MM.1S (cell line): ENCODE measurements at regions not wholly inside any gene's neighbourhood (a gene's known extent, or its start where the extent isn't known, plus 50 kb on each side); places are given as distances from the start of the nearest gene placed in this dataset.

Experiments
- DNase-seq: peaks from one replicate; pipeline ENCODE4 v3.0.0-alpha.2; 2015
- H2AFZ ChIP-seq: fragments of 300-600 bp; sonication (generic); 2 replicates; pipeline ENCODE4 v1.6.0; 2016; ENCODE audit warnings: antibody characterized with exemption, low read length
- H3F3A ChIP-seq: fragments of 300-600 bp; sonication (generic); 2 replicates; pipeline ENCODE4 v1.6.1; 2016; ENCODE audit warnings: mild to moderate bottlenecking, antibody characterized with exemption, low read length, moderate library complexity, mixed read lengths; ENCODE audit not compliant: insufficient read depth
- H3K27ac ChIP-seq: fragments of 300-600 bp; sonication (generic); 2 replicates; pipeline ENCODE4 v1.5.1; 2016; ENCODE audit warnings: mild to moderate bottlenecking, low read length
- H3K27me3 ChIP-seq: fragments of 300-600 bp; sonication (generic); replicated peaks from 2 replicates; pipeline ENCODE4 v1.6.0; 2016; ENCODE audit warnings: low read length; ENCODE audit not compliant: insufficient read depth
- H3K36me3 ChIP-seq: fragments of 300-600 bp; sonication (generic); replicated peaks from 2 replicates; pipeline ENCODE4 v1.6.1; 2016; ENCODE audit warnings: mild to moderate bottlenecking, low read length, mixed read lengths; ENCODE audit not compliant: insufficient read depth
- H3K4me1 ChIP-seq: fragments of 300-600 bp; sonication (generic); 2 replicates; pipeline ENCODE4 v1.6.1; 2016; ENCODE audit warnings: low read length, mixed read lengths
- H3K4me2 ChIP-seq: fragments of 300-600 bp; sonication (generic); 2 replicates; pipeline ENCODE4 v1.6.0; 2016; ENCODE audit warnings: low read depth, low read length
- H3K4me3 ChIP-seq: fragments of 300-600 bp; sonication (generic); 2 replicates; pipeline ENCODE4 v1.5.1; 2016; ENCODE audit warnings: low read length, mixed read lengths
- H3K79me2 ChIP-seq: fragments of 300-600 bp; sonication (generic); 2 replicates; pipeline ENCODE4 v1.6.1; 2016; ENCODE audit warnings: mixed run types, low read length, mixed read lengths
- H3K9ac ChIP-seq: fragments of 300-600 bp; sonication (generic); 2 replicates; pipeline ENCODE4 v1.6.1; 2016; ENCODE audit warnings: low read length, mixed read lengths
- H3K9me2 ChIP-seq: fragments of 300-600 bp; sonication (generic); replicated peaks from 2 replicates; pipeline ENCODE4 v1.6.1; 2016; ENCODE audit warnings: mild to moderate bottlenecking, low read length, mixed read lengths; ENCODE audit not compliant: insufficient read depth
- H3K9me3 ChIP-seq: fragments of 300-600 bp; sonication (generic); replicated peaks from 2 replicates; pipeline ENCODE4 v1.6.1; 2016; ENCODE audit warnings: mild to moderate bottlenecking, low read length, mixed read lengths; ENCODE audit not compliant: insufficient read depth
- H4K20me1 ChIP-seq: fragments of 300-600 bp; sonication (generic); 2 replicates; pipeline ENCODE4 v1.6.1; 2016; ENCODE audit warnings: mild to moderate bottlenecking, low read length, moderate library complexity, mixed read lengths; ENCODE audit not compliant: insufficient read depth
- EZH2 ChIP-seq: fragments of 300-600 bp; sonication (generic); optimal IDR thresholded peaks from 2 replicates; pipeline ENCODE3; 2017; ENCODE audit warnings: low read depth, mild to moderate bottlenecking, antibody characterized with exemption, low read length, mixed read lengths
- EZH2phosphoT487 ChIP-seq: fragments of 300-600 bp; sonication (generic); IDR thresholded peaks from 2 replicates; pipeline ENCODE4 v1.6.1; 2018; ENCODE audit warnings: antibody characterized with exemption, low read length
- TF ChIP-seq, protein P1 (sequence below): fragments of 300-600 bp; sonication (generic); IDR thresholded peaks from 2 replicates; pipeline ENCODE4 v1.5.1; 2016; ENCODE audit warnings: antibody characterized with exemption, low read length, mixed read lengths

- Histone ChIP-seq H3F3A (no peaks in the 10 kb centered on the region), H3K9me3 (no peaks in the 10 kb centered on the region), H3K79me2 (no peaks in the 10 kb centered on the region), H3K27me3 (no peaks in the 10 kb centered on the region), H3K4me3 (no peak overlapping the region), H3K4me1 (no peaks in the 10 kb centered on the region), H3K9me2 (no peaks in the 10 kb centered on the region), H4K20me1 (no peaks in the 10 kb centered on the region), H3K9ac (no peak overlapping the region), H3K4me2 (no peak overlapping the region), H2AFZ (no peak overlapping the region), H3K36me3 (no peaks in the 10 kb centered on the region), H3K27ac (no peak overlapping the region)
- DNase-seq, result no peak
- TF ChIP-seq EZH2 (no peak), EZH2phosphoT487 (no peak)
- TF ChIP-seq, protein P1, sequence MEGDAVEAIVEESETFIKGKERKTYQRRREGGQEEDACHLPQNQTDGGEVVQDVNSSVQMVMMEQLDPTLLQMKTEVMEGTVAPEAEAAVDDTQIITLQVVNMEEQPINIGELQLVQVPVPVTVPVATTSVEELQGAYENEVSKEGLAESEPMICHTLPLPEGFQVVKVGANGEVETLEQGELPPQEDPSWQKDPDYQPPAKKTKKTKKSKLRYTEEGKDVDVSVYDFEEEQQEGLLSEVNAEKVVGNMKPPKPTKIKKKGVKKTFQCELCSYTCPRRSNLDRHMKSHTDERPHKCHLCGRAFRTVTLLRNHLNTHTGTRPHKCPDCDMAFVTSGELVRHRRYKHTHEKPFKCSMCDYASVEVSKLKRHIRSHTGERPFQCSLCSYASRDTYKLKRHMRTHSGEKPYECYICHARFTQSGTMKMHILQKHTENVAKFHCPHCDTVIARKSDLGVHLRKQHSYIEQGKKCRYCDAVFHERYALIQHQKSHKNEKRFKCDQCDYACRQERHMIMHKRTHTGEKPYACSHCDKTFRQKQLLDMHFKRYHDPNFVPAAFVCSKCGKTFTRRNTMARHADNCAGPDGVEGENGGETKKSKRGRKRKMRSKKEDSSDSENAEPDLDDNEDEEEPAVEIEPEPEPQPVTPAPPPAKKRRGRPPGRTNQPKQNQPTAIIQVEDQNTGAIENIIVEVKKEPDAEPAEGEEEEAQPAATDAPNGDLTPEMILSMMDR, result no peak
Measured at GRCh38 chr3:176951144-176951543, 246.1 kb downstream of the TBL1XR1 start.

- DNase-seq, result no peak
- H3K27ac ChIP-seq, result no peak overlapping the region
- no peaks in the 10 kb centered on the region for H3K4me1 ChIP-seq
Measured at GRCh38 chr3:176950743-176951142, 246.5 kb downstream of the TBL1XR1 start.

GRCh38 chr3:176948151-176948550, 249.1 kb downstream of the TBL1XR1 start:
- Histone ChIP-seq H3F3A (no peaks in the 10 kb centered on the region), H3K4me3 (no peak overlapping the region), H3K27ac (no peak overlapping the region), H3K9me2 (no peaks in the 10 kb centered on the region), H3K4me1 (no peaks in the 10 kb centered on the region), H3K4me2 (no peak overlapping the region), H3K9me3 (no peaks in the 10 kb centered on the region), H3K27me3 (no peaks in the 10 kb centered on the region), H4K20me1 (no peaks in the 10 kb centered on the region), H2AFZ (no peak overlapping the region), H3K79me2 (no peaks in the 10 kb centered on the region), H3K9ac (no peak overlapping the region), H3K36me3 (no peaks in the 10 kb centered on the region)
- DNase-seq, result no peak
- TF ChIP-seq, protein P1, result no peak
- TF ChIP-seq EZH2, result no peak
- no peak for TF ChIP-seq EZH2phosphoT487

More at GRCh38 chr3:176950743-176951142, 246.5 kb downstream of the TBL1XR1 start:
- Histone ChIP-seq H3K9me3 (no peaks in the 10 kb centered on the region), H3K79me2 (no peaks in the 10 kb centered on the region), H3K36me3 (no peaks in the 10 kb centered on the region), H3K27me3 (no peaks in the 10 kb centered on the region), H3K9me2 (no peaks in the 10 kb centered on the region), H3K9ac (no peak overlapping the region), H4K20me1 (no peaks in the 10 kb centered on the region), H3K4me3 (no peak overlapping the region), H3F3A (no peaks in the 10 kb centered on the region), H2AFZ (no peak overlapping the region), H3K4me2 (no peak overlapping the region)
- TF ChIP-seq, protein P1, result no peak
- TF ChIP-seq EZH2phosphoT487 (no peak), EZH2 (no peak)
